Stomach (tissue), 8 donors: ENCODE measurements at regions not wholly inside any gene's neighbourhood (a gene's known extent, or its start where the extent isn't known, plus 50 kb on each side); places are given as distances from the start of the nearest gene placed in this dataset.

Source experiments
- DNase-seq, 2 donors: peaks; one replicate each; pipeline versions ENCODE4 v3.0.0 to v3.0.0-alpha.2; 2013 to 2019
- H3K27ac ChIP-seq, 5 donors: fragments of 200-600 bp in 4 of 5; sonication (generic) in 4 of 5; one replicate each; pipeline ENCODE4 v1.5.1; 2013 to 2019; ENCODE audit warnings: mild to moderate bottlenecking in 1 of 5, moderate library complexity in 1 of 5
- H3K27me3 ChIP-seq, 3 donors: fragments of 200-600 bp; sonication (generic); one replicate each; pipeline ENCODE4 v1.5.1; 2017 to 2019; ENCODE audit warnings: mixed run types in 1 of 3
- H3K36me3 ChIP-seq, 4 donors: fragments of 200-600 bp; sonication (generic); 1 replicate in 3 of 4; 2 replicates in 1 of 4; pipeline ENCODE4 v1.5.1; 2016 to 2019
- H3K4me1 ChIP-seq, 4 donors: fragments of 200-600 bp; sonication (generic); one replicate each; pipeline ENCODE4 v1.5.1; 2016 to 2019
- H3K4me3 ChIP-seq, 4 donors: fragments of 200-600 bp; sonication (generic) in 3 of 4; one replicate each; pipeline ENCODE4 v1.5.1; 2016 to 2019; ENCODE audit warnings: mild to moderate bottlenecking in 1 of 4
- H3K9me3 ChIP-seq, 4 donors: fragments of 200-600 bp; sonication (generic); one replicate each; pipeline ENCODE4 v1.5.1; 2016 to 2019
- CTCF ChIP-seq, 7 experiments: fragments of 450-650 bp in 4 of 7; fragments of 200-600 bp in 3 of 7; sonication (generic) in 3 of 7; IDR thresholded peaks; one replicate each; pipeline ENCODE4 v1.5.1; 2016 to 2019; ENCODE audit warnings: antibody characterized with exemption in 7 of 7, control low read depth in 2 of 7, mild to moderate bottlenecking in 1 of 7
- EP300 ChIP-seq: sonication (generic); formaldehyde crosslinking; IDR thresholded peaks from one replicate; pipeline ENCODE4 v1.6.1; 2017; ENCODE audit warnings: antibody characterized with exemption
- POLR2A ChIP-seq, 4 donors: fragments of 450-650 bp; IDR thresholded peaks; one replicate each; pipeline ENCODE4 v1.6.1; 2016; ENCODE audit warnings: antibody characterized with exemption in 4 of 4, control low read depth in 2 of 4, mild to moderate bottlenecking in 1 of 4, moderate library complexity in 1 of 4
- POLR2AphosphoS5 ChIP-seq, 3 donors: sonication (generic); formaldehyde crosslinking; IDR thresholded peaks; one replicate each; pipeline ENCODE4 v1.6.1; 2016; ENCODE audit warnings: antibody characterized with exemption in 3 of 3
- WGBS, 5 donors: extraction: QIAGEN DNeasy Blood & Tissue Kit in 3 of 5; methylation state at CpG; one replicate each; pipeline versions ENCODE4 v1.1.5 to v1.1.7; 2013 to 2018; 5-methylcytosine and 5-hydroxymethylcytosine counted together
- intact Hi-C: fragments of 100-400 bp; cut with DNase I; formaldehyde crosslinking; loops from one replicate; pipeline ENCODE4 v1.15.1; 2023; ENCODE audit warnings: low total_unique reads
- donor health status: healthy with polysubstance abuse.
- donor health status: Bipolar disorder and iron deficiency.
- donor health status: healthy.

DNA sequence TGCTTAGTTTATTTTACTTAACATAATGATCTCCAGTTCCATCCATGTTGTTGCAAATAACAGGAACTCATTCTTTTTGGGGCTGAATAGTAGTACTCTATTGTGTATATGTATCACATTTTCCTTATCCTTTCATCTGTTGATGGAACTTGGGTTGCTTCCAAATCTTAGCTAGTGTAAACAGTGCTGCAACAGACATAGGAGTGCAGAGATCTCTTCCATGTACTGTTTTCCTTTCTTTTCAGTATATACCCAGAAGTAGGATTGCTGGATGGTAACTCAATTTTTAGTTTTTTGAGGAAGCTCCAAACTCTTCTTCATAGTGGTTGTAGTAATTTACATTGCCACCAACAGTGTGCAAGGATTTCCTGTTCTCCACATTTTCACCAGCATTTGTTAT is 138.8 kb upstream of the POC5 start:
- H3K36me3 ChIP-seq = no peaks in the 10 kb centered on the region
- no peak overlapping the region for H3K27ac ChIP-seq
- intact Hi-C loops = no loop called here
- no peaks in the 10 kb centered on the region for H3K9me3 ChIP-seq
- no peaks in the 10 kb centered on the region for H3K4me1 ChIP-seq
- H3K4me3 ChIP-seq = no peak overlapping the region
- H3K27me3 ChIP-seq = no peaks in the 10 kb centered on the region
- DNase-seq = no peak
- TF ChIP-seq EP300 = no peak
- TF ChIP-seq POLR2AphosphoS5 (IDR thresholded peaks at IDR 0.05) = no peak
- TF ChIP-seq POLR2A (IDR thresholded peaks at IDR 0.05) = no peak
- no peak for TF ChIP-seq CTCF (IDR thresholded peaks at IDR 0.05)

GRCh38 chr5:75848077-75848476 is 130.8 kb upstream of the POC5 start:
- no peak for DNase-seq
- no peaks in the 10 kb centered on the region for H3K36me3 ChIP-seq
- intact Hi-C loops = no loop called here
- H3K9me3 ChIP-seq = no peaks in the 10 kb centered on the region
- no peak for TF ChIP-seq CTCF (IDR thresholded peaks at IDR 0.05)
- no peak for TF ChIP-seq POLR2AphosphoS5 (IDR thresholded peaks at IDR 0.05)
- TF ChIP-seq EP300 = no peak
- no peak for TF ChIP-seq POLR2A (IDR thresholded peaks at IDR 0.05)
- H3K4me1 ChIP-seq = peaks cover 0 to 7% (median 3%) of the 10 kb centered on the region in 4 donors
- no peak overlapping the region for H3K4me3 ChIP-seq
- H3K27me3 ChIP-seq = no peaks in the 10 kb centered on the region
- 64 to 82% (median 75%) methylated on average over 1 of the region's 1 CpG for WGBS, 5 donors
- no peak overlapping the region for H3K27ac ChIP-seq

DNA sequence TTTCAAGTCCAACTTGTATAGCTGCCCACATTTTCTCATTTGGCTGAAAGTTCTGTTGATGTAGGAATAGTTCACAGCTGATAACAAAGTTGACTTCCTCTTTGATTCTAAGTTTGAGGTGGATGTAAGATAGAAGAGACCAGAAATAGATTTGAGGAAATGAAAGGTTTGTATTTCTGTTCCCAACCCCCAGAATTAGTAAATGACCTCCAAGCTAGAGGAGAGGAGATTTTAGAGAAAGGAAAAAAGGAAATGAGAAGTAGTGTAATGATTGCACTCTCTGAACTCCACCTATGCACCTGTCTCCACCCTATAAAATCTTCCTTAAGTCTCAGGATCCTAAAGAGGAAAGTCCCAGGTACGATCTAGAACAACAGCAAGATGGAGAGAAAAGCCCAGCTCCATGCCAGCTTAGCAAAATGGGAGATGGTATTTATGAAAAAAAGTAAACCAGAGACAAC is 130.4 kb upstream of the POC5 start:
- Histone ChIP-seq H3K4me3 (no peak overlapping the region), H3K27ac (no peak overlapping the region), H3K4me1 (peaks cover 0 to 7% (median 3%) of the 10 kb centered on the region in 4 donors), H3K9me3 (no peaks in the 10 kb centered on the region), H3K27me3 (no peaks in the 10 kb centered on the region), H3K36me3 (no peaks in the 10 kb centered on the region)
- 31 to 53% (median 40%) methylated on average over 1 of the region's 1 CpG for whole genome bisulfite sequencing, 5 donors
- TF ChIP-seq POLR2AphosphoS5 (IDR thresholded peaks at IDR 0.05) (no peak), EP300 (no peak), CTCF (IDR thresholded peaks at IDR 0.05) (no peak), POLR2A (IDR thresholded peaks at IDR 0.05) (no peak)
- intact Hi-C loops = no loop called here
- no peak for DNase-seq

DNA sequence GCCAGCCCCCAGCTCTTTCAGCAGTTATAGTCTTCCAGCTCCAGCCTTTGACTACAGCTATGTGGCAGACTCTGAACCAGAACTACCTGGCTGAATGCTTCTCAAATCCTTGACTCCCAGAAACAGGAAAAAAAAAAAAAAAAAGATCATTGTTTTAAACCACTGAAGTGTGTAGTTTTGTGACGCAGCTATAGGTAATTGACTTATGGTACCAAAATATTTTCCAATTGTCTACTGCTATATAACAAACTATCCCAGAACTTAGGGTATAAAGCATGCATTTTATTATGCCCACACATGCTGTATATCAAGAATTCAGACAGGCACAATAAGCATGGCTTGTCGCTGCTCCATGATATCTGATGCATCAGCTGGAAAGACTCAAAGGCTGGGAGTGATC is 127.1 kb upstream of the POC5 start:
- H3K4me3 ChIP-seq = no peak overlapping the region
- intact Hi-C loops = no loop called here
- WGBS, 5 donors = 84 to 96% (median 95%) methylated on average over 2 of the region's 2 CpGs
- no peaks in the 10 kb centered on the region for H3K27me3 ChIP-seq
- no peaks in the 10 kb centered on the region for H3K36me3 ChIP-seq
- H3K4me1 ChIP-seq = peaks cover 0 to 7% (median 3%) of the 10 kb centered on the region in 4 donors
- H3K27ac ChIP-seq = no peak overlapping the region
- no peak for DNase-seq
- H3K9me3 ChIP-seq = no peaks in the 10 kb centered on the region
- TF ChIP-seq EP300 = no peak
- TF ChIP-seq POLR2AphosphoS5 (IDR thresholded peaks at IDR 0.05) = no peak
- TF ChIP-seq CTCF (IDR thresholded peaks at IDR 0.05) = no peak
